PC-3 (cell line): ENCODE measurements at regions not wholly inside any gene's neighbourhood (a gene's known extent, or its start where the extent isn't known, plus 50 kb on each side); places are given as distances from the start of the nearest gene placed in this dataset.

Source experiments
- ATAC-seq: fragments of 200-7000 bp; cut with Tn5 transposase; 2 replicates; pipeline ENCODE4 v1.9.1; 2020; ENCODE audit warnings: mild to moderate bottlenecking, moderate library complexity
- BruUV-seq: library from RNA; stranded (reverse); fragments of 400-500 nt; replicated peaks from 2 replicates; lab custom pipeline; 2021; lab: Mats Ljungman, UMichigan
- CTCF ChIA-PET: fragments of 300-600 bp; sonication (Branson Sonifier 250); formaldehyde crosslinking; loops from one replicate; lab custom pipeline; 2022; ENCODE audit warnings: antibody characterized with exemption; lab: Charles Lee
- POLR2A ChIA-PET: fragments of 300-600 bp; sonication (Branson Sonifier 250); formaldehyde crosslinking; loops from one replicate; lab custom pipeline; 2022; ENCODE audit warnings: antibody characterized with exemption; ENCODE audit not compliant: unreplicated experiment; lab: Charles Lee
- DNase-seq: peaks from one replicate; pipeline ENCODE4 v3.0.0-alpha.2; 2015
- H2AFZ ChIP-seq: fragments of 300-600 bp; sonication (generic); 2 replicates; pipeline ENCODE4 v1.6.0; 2016; ENCODE audit warnings: antibody characterized with exemption, low read length
- H3F3A ChIP-seq: fragments of 300-600 bp; sonication (generic); one replicate; pipeline ENCODE4 v1.6.0; 2017; ENCODE audit warnings: antibody characterized with exemption, low read length, control low read depth, mild to moderate bottlenecking; ENCODE audit not compliant: unreplicated experiment
- H3K27ac ChIP-seq: fragments of 300-600 bp; sonication (generic); 2 replicates; pipeline ENCODE4 v1.5.1; 2016; ENCODE audit warnings: mild to moderate bottlenecking, low read length
- H3K27me3 ChIP-seq: fragments of 300-600 bp; sonication (generic); 2 replicates; pipeline ENCODE4 v1.6.1; 2016; ENCODE audit warnings: low read length, mixed read lengths
- H3K36me3 ChIP-seq: fragments of 300-600 bp; sonication (generic); 2 replicates; pipeline ENCODE4 v1.6.1; 2016; ENCODE audit warnings: low read depth, mixed run types, low read length, mixed read lengths
- H3K4me1 ChIP-seq: fragments of 300-600 bp; sonication (generic); 2 replicates; pipeline ENCODE4 v1.5.1; 2016; ENCODE audit warnings: low read length; ENCODE audit not compliant: insufficient read depth
- H3K4me2 ChIP-seq: fragments of 300-600 bp; sonication (generic); 2 replicates; pipeline ENCODE4 v1.6.0; 2016; ENCODE audit warnings: low read length
- H3K4me3 ChIP-seq: fragments of 300-600 bp; sonication (generic); 2 replicates; pipeline ENCODE4 v1.5.1; 2016; ENCODE audit warnings: mild to moderate bottlenecking, low read length, mixed read lengths
- H3K79me2 ChIP-seq: fragments of 300-600 bp; sonication (generic); 2 replicates; pipeline ENCODE4 v1.6.1; 2017; ENCODE audit warnings: low read length, mixed read lengths
- H3K9ac ChIP-seq: fragments of 300-600 bp; sonication (generic); 2 replicates; pipeline ENCODE4 v1.6.0; 2016; ENCODE audit warnings: mild to moderate bottlenecking, low read length
- H3K9me2 ChIP-seq: fragments of 300-600 bp; sonication (generic); replicated peaks from 2 replicates; pipeline ENCODE4 v1.6.1; 2016; ENCODE audit warnings: mixed run types, low read length, mixed read lengths
- H3K9me3 ChIP-seq: fragments of 300-600 bp; sonication (generic); 2 replicates; pipeline ENCODE4 v1.6.1; 2016; ENCODE audit warnings: low read length, mixed read lengths
- H4K20me1 ChIP-seq: fragments of 300-600 bp; sonication (generic); 2 replicates; pipeline ENCODE4 v1.6.1; 2016; ENCODE audit warnings: low read length, mixed read lengths
- EZH2 ChIP-seq: fragments of 300-600 bp; sonication (generic); IDR thresholded peaks from one replicate; pipeline ENCODE4 v1.6.1; 2017; ENCODE audit warnings: antibody characterized with exemption, mild to moderate bottlenecking, low read length; ENCODE audit not compliant: unreplicated experiment
- EZH2phosphoT487 ChIP-seq: fragments of 300-600 bp; sonication (generic); IDR thresholded peaks from 2 replicates; pipeline ENCODE4 v1.6.1; 2018; ENCODE audit warnings: mild to moderate bottlenecking, antibody characterized with exemption, low read length, borderline replicate concordance
- intact Hi-C: fragments of 100-400 bp; cut with micrococcal nuclease; formaldehyde crosslinking; loops from 2 replicates; pipeline ENCODE4 v1.9.0; 2023
- TF ChIP-seq, protein P1 (sequence below): fragments of 300-600 bp; sonication (generic); conservative IDR thresholded peaks from 2 replicates; pipeline ENCODE4 v1.5.1; 2017; ENCODE audit warnings: antibody characterized with exemption, low read depth, mild to moderate bottlenecking, low read length

GRCh38 chr2:13230221-13230620, 513.5 kb downstream of the TRIB2 start:
- Histone ChIP-seq H3K27ac (no peak overlapping the region), H3K9me3 (no peaks in the 10 kb centered on the region), H3K4me2 (no peak overlapping the region), H3K4me3 (no peak overlapping the region), H3K9me2 (no peaks in the 10 kb centered on the region), H3K4me1 (no peaks in the 10 kb centered on the region), H3F3A (no peaks in the 10 kb centered on the region), H3K27me3 (peaks cover 14% of the 10 kb centered on the region; the same call in 1 of the 2 replicates), H3K36me3 (no peaks in the 10 kb centered on the region), H2AFZ (no peak overlapping the region), H3K79me2 (no peaks in the 10 kb centered on the region), H3K9ac (no peak overlapping the region), H4K20me1 (no peaks in the 10 kb centered on the region)
- ATAC-seq (no peak), DNase-seq (peak; percentile 15)
- TF ChIP-seq EZH2 (no peak), EZH2phosphoT487 (no peak)
- TF ChIP-seq, protein P1, sequence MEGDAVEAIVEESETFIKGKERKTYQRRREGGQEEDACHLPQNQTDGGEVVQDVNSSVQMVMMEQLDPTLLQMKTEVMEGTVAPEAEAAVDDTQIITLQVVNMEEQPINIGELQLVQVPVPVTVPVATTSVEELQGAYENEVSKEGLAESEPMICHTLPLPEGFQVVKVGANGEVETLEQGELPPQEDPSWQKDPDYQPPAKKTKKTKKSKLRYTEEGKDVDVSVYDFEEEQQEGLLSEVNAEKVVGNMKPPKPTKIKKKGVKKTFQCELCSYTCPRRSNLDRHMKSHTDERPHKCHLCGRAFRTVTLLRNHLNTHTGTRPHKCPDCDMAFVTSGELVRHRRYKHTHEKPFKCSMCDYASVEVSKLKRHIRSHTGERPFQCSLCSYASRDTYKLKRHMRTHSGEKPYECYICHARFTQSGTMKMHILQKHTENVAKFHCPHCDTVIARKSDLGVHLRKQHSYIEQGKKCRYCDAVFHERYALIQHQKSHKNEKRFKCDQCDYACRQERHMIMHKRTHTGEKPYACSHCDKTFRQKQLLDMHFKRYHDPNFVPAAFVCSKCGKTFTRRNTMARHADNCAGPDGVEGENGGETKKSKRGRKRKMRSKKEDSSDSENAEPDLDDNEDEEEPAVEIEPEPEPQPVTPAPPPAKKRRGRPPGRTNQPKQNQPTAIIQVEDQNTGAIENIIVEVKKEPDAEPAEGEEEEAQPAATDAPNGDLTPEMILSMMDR = no peak
- ChIA-PET CTCF (no interaction called here), POLR2A (no interaction called here)
- intact Hi-C loops = no loop called here
- no TSS peak for BruUV-seq

DNA sequence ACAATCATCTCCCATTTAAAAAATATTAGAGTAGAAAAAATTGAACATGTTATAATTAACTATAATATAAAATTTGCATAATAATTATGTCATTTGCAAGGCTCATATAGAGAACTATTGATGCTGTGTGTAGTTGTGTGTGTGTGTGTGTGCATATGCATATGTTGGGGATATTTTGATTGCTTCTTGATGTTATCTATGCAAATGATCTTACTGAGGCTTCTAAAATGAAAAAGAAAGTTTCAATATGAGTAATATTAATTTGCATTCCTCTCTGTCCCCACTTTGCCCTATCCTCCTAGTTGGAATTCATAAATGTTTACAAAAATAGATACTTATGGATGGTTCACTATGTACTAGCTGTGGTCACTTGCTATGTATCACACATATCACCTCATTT, 523.3 kb downstream of the TRIB2 start:
- no TSS peak for BruUV-seq
- no peaks in the 10 kb centered on the region for H3F3A ChIP-seq
- H3K9ac ChIP-seq = no peak overlapping the region
- H4K20me1 ChIP-seq = no peaks in the 10 kb centered on the region
- H3K27me3 ChIP-seq = peaks cover 7% of the 10 kb centered on the region; the same call in 1 of the 2 replicates
- no peak for TF ChIP-seq EZH2
- no peak for TF ChIP-seq EZH2phosphoT487
- TF ChIP-seq, protein P1 = no peak
- H3K27ac ChIP-seq = no peak overlapping the region
- no peaks in the 10 kb centered on the region for H3K79me2 ChIP-seq
- no peak overlapping the region for H3K4me3 ChIP-seq
- no peak overlapping the region for H3K4me2 ChIP-seq
- POLR2A ChIA-PET = no interaction called here
- H3K36me3 ChIP-seq = no peaks in the 10 kb centered on the region
- H3K9me3 ChIP-seq = no peaks in the 10 kb centered on the region
- no peak for ATAC-seq
- no peaks in the 10 kb centered on the region for H3K4me1 ChIP-seq
- H2AFZ ChIP-seq = no peak overlapping the region
- DNase-seq = no peak
- intact Hi-C loops = no loop called here
- no peaks in the 10 kb centered on the region for H3K9me2 ChIP-seq
- CTCF ChIA-PET = no interaction called here

DNA sequence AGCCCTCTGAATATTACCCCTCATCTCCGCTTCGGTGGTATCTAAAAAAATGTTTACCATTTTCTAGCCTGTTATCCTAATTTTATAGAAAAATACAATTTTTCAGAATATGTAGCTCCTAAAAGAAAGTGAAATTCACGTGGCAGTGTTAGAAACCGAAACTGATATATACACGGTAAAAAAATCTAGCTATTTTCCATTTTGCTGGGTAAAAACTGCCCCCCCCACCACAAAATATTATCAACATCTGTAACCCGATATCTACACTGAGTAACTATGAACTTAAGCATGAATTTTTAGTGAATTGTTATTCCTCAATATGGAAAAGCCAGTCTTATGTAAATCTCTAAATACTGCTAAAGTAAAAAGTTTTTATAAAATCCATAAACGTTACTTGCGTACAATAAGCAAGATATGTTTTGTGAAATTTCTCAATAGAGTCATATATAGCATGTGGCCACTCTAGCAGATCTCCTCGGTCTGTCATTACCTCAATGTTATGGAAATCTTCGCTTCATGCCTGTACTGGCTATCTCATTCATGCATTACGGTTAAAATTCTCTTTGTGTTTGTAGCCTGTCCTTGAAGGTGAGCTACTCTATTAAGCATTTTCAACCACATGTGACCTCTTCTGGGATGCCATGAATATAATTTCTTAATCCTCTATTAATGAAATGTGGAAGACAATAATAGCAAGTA, 524.2 kb downstream of the TRIB2 start:
- Histone ChIP-seq H3K79me2 (no peaks in the 10 kb centered on the region), H3K4me1 (no peaks in the 10 kb centered on the region), H3F3A (no peaks in the 10 kb centered on the region), H3K27me3 (peaks cover 7% of the 10 kb centered on the region; the same call in 1 of the 2 replicates), H3K27ac (no peak overlapping the region), H3K4me2 (no peak overlapping the region), H3K4me3 (no peak overlapping the region), H3K9me3 (no peaks in the 10 kb centered on the region), H4K20me1 (no peaks in the 10 kb centered on the region), H2AFZ (no peak overlapping the region), H3K36me3 (no peaks in the 10 kb centered on the region), H3K9ac (no peak overlapping the region), H3K9me2 (no peaks in the 10 kb centered on the region)
- TF ChIP-seq EZH2phosphoT487 (no peak), EZH2 (no peak)
- TF ChIP-seq, protein P1 = no peak
- ChIA-PET CTCF (no interaction called here), POLR2A (no interaction called here)
- intact Hi-C loops = no loop called here
- DNase-seq = no peak
- BruUV-seq = no TSS peak
- no peak for ATAC-seq
